A549 (cell line): ENCODE measurements at regions not wholly inside any gene's neighbourhood (a gene's known extent, or its start where the extent isn't known, plus 50 kb on each side); places are given as distances from the start of the nearest gene placed in this dataset.

Experiments
- ATAC-seq, 2 experiments: fragments of 200-7000 bp in 1 of 2; fragments of >200 bp in 1 of 2; cut with Nextera tagmentation in 1 of 2; cut with Tn5 transposase in 1 of 2; 3 replicates each; pipeline versions ENCODE4 v1.8.0 to v1.9.1; 2018 to 2020; ENCODE audit warnings: mild to moderate bottlenecking in 1 of 2, moderate library complexity in 1 of 2
- CTCF ChIA-PET: fragments of 300-600 bp; sonication (Branson Sonifier 250); formaldehyde crosslinking; extraction: SDS; loops from one replicate; lab custom pipeline; 2021; ENCODE audit warnings: antibody characterized with exemption, inconsistent platforms; lab: Yijun Ruan, JAX
- POLR2A ChIA-PET: fragments of 350-600 bp; formaldehyde crosslinking; extraction: SDS; loops from one replicate; lab custom pipeline; 2021; ENCODE audit warnings: antibody characterized with exemption, inconsistent platforms; lab: Yijun Ruan, JAX
- DNase-seq, 2 experiments: peaks; one replicate each; pipeline versions ENCODE4 v3.0.0 to v3.0.0-alpha.2; 2011 to 2016; ENCODE audit warnings: low read depth in 1 of 2, low spot score in 1 of 2
- FAIRE-seq: peaks from 2 replicates; lab custom pipeline; 2011; peaks lifted over from hg19 to GRCh38; lab: Jason Lieb, UNC
- H3K27ac ChIP-seq, 2 experiments: fragments of >200 bp; sonication (Bioruptor Twin); formaldehyde crosslinking; 3 replicates each; pipeline ENCODE4 v1.5.1; 2016 to 2017
- H3K4me1 ChIP-seq: fragments of >200 bp; sonication (Bioruptor Twin); formaldehyde crosslinking; 3 replicates; pipeline ENCODE4 v1.6.1; 2016
- H3K4me2 ChIP-seq: fragments of >200 bp; sonication (Bioruptor Twin); formaldehyde crosslinking; 3 replicates; pipeline ENCODE4 v1.6.1; 2016
- H3K4me3 ChIP-seq: fragments of >200 bp; sonication (Bioruptor Twin); formaldehyde crosslinking; 3 replicates; pipeline ENCODE4 v1.5.1; 2016
- H3K9me3 ChIP-seq: fragments of >200 bp; sonication (Bioruptor Twin); formaldehyde crosslinking; 3 replicates; pipeline ENCODE4 v1.6.1; 2016
- CBX2 ChIP-seq: fragments of 200-600 bp; sonication (generic); IDR thresholded peaks from 2 replicates; pipeline ENCODE4 v1.6.1; 2016; ENCODE audit warnings: low read depth, mild to moderate bottlenecking, borderline replicate concordance
- CBX8 ChIP-seq: fragments of 200-600 bp; sonication (generic); IDR thresholded peaks from 2 replicates; pipeline ENCODE4 v1.6.1; 2016
- CHD2 ChIP-seq: fragments of 150-350 bp; IDR thresholded peaks from 2 replicates; pipeline ENCODE4 v1.6.1; 2014; ENCODE audit warnings: low read length; ENCODE audit not compliant: partially characterized antibody
- EHF ChIP-seq: fragments of 250-450 bp; sonication (Bioruptor Pico); IDR thresholded peaks from 2 replicates; pipeline ENCODE4 v1.5.0; 2020; ENCODE audit warnings: mild to moderate bottlenecking
- EHMT2 ChIP-seq: fragments of 200-600 bp; sonication (generic); IDR thresholded peaks from 2 replicates; pipeline ENCODE4 v1.6.1; 2016; ENCODE audit warnings: antibody characterized with exemption, low read depth, mild to moderate bottlenecking, moderate library complexity
- FOSB ChIP-seq: fragments of 250-450 bp; sonication (Bioruptor Pico); IDR thresholded peaks from 2 replicates; pipeline ENCODE4 v1.5.0; 2020; ENCODE audit warnings: mild to moderate bottlenecking, moderate library complexity
- HEYL ChIP-seq: fragments of 250-450 bp; sonication (Bioruptor Pico); IDR thresholded peaks from 2 replicates; pipeline ENCODE4 v1.8.0; 2021; ENCODE audit warnings: mild to moderate bottlenecking, moderate library complexity
- HOXA7 ChIP-seq: fragments of 250-450 bp; sonication (Bioruptor Pico); IDR thresholded peaks from 2 replicates; pipeline ENCODE4 v1.5.0; 2020; ENCODE audit warnings: mild to moderate bottlenecking, moderate library complexity
- JUNB ChIP-seq: fragments of >200 bp; sonication (Bioruptor Twin); formaldehyde crosslinking; IDR thresholded peaks from 2 replicates; pipeline ENCODE4 v1.6.1; 2016
- KDM5A ChIP-seq: fragments of 200-600 bp; sonication (generic); IDR thresholded peaks from 2 replicates; pipeline ENCODE4 v1.6.1; 2016; ENCODE audit warnings: antibody characterized with exemption, mild to moderate bottlenecking
- MAFK ChIP-seq: fragments of 450-650 bp; IDR thresholded peaks from 2 replicates; pipeline ENCODE4 v1.6.1; 2014; ENCODE audit not compliant: partially characterized antibody
- MAZ ChIP-seq: fragments of 150-350 bp; IDR thresholded peaks from 2 replicates; pipeline ENCODE4 v1.6.1; 2014; ENCODE audit warnings: antibody characterized with exemption, low read depth, low read length, borderline replicate concordance
- MYC ChIP-seq: IDR thresholded peaks from 2 replicates; pipeline ENCODE4 v1.6.1; 2012; ENCODE audit warnings: mild to moderate bottlenecking, inconsistent platforms, low read length, improper control_type of control experiment, borderline replicate concordance
- NPAS2 ChIP-seq: fragments of 250-450 bp; sonication (Bioruptor Pico); IDR thresholded peaks from 2 replicates; pipeline ENCODE4 v1.8.0; 2022; ENCODE audit warnings: mild to moderate bottlenecking, moderate library complexity, borderline replicate concordance
- NR3C1 ChIP-seq: fragments of >200 bp; sonication (Bioruptor Twin); formaldehyde crosslinking; IDR thresholded peaks from 3 replicates; pipeline ENCODE4 v1.6.1; 2017
- POLR2AphosphoS2 ChIP-seq: conservative IDR thresholded peaks from 2 replicates; pipeline ENCODE4 v1.6.1; 2012; ENCODE audit warnings: low read length, improper control_type of control experiment, inconsistent platforms
- RAD21 ChIP-seq, 2 experiments: fragments of >200 bp in 1 of 2; sonication (Bioruptor Twin) in 1 of 2; formaldehyde crosslinking in 1 of 2; IDR thresholded peaks in 1 of 2; conservative IDR thresholded peaks in 1 of 2; 2 replicates in 1 of 2; 3 replicates in 1 of 2; pipeline ENCODE4 v1.6.1; 2012 to 2018; ENCODE audit warnings: inconsistent platforms in 1 of 2
- RARB ChIP-seq: fragments of 250-450 bp; sonication (Bioruptor Pico); IDR thresholded peaks from 2 replicates; pipeline ENCODE4 v1.8.0; 2021; ENCODE audit warnings: mild to moderate bottlenecking, moderate library complexity
- TFCP2L1 ChIP-seq: fragments of 250-450 bp; sonication (Bioruptor Pico); IDR thresholded peaks from 2 replicates; pipeline ENCODE4 v1.5.0; 2021; ENCODE audit warnings: mild to moderate bottlenecking
- ZC3H11A ChIP-seq: fragments of 450-650 bp; IDR thresholded peaks from 2 replicates; pipeline ENCODE4 v1.6.1; 2014; ENCODE audit warnings: antibody characterized with exemption, mild to moderate bottlenecking
- ZNF302 ChIP-seq: fragments of 250-450 bp; sonication (Bioruptor Pico); IDR thresholded peaks from 2 replicates; pipeline ENCODE4 v1.9.0; 2021; ENCODE audit warnings: inconsistent platforms, mild to moderate bottlenecking, moderate library complexity
- WGBS: methylation state at CpG from one replicate; pipeline ENCODE4 v1.1.6; 2017; ENCODE audit errors: missing lambda C conversion rate; 5-methylcytosine and 5-hydroxymethylcytosine counted together
- TF ChIP-seq, protein P1 (sequence below): fragments of 450-650 bp; IDR thresholded peaks from 2 replicates; pipeline ENCODE4 v1.6.1; 2014; ENCODE audit warnings: antibody characterized with exemption
- TF ChIP-seq, protein P2 (sequence below): fragments of 250-450 bp; sonication (Bioruptor Pico); IDR thresholded peaks from 2 replicates; pipeline ENCODE4 v1.5.0; 2021; ENCODE audit warnings: mild to moderate bottlenecking, moderate library complexity, borderline replicate concordance
- TF ChIP-seq, protein P3 (sequence below): fragments of 250-450 bp; sonication (Bioruptor Pico); IDR thresholded peaks from 2 replicates; pipeline ENCODE4 v1.5.0; 2020; ENCODE audit warnings: low read depth, mild to moderate bottlenecking, moderate library complexity
- TF ChIP-seq, protein P4 (sequence below): fragments of >200 bp; sonication (Bioruptor Twin); formaldehyde crosslinking; IDR thresholded peaks from 3 replicates; pipeline ENCODE4 v1.5.1; 2016

DNA sequence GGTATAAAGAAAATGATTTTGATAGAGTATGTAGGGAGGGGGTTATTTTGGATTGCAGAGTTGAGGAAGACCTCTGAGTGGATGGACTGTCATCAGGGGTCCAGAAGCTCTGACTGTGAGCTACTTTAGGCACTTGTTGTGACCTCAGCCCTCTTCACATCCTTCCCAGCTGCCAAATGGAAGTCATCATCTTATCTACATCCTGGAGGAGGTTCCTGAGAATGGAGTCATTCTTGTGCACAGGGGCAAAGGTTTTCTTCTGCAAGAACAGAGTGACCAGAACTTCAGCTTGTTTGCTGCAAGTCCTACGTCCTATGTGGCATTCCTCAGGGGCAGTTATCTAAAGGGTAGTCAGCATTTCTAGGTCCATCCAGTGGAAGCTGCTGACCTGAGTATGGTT, 393.8 kb downstream of the AASDHPPT start:
- no peak for FAIRE-seq

DNA sequence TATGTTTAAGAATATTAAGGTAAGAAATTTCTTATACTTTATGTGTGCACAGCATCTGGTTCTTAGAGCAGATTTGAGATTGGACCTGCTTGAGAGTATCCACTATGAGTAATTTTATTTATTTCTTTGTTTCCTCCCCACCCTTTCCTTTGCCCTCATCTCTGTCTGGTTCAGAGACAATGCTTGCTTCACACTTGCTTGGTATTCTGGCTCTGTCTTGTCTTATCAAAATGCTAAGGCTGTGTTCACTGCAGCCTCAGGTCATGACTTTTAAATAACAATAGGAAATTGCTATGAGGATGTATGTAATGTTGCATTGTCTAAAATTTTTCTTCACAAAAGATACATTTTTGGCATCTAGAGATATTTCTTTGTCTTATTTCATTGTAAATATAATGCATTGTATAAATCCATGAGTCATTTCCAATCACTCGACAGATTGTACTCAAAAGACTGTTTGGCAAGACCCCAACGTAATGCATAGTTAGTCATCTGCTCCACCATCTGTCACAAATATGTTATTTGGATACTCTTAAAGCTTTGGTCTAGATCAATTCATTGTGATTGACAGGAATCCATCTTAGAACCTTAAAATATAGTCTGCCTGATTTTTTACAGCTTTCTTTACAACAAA, 395.7 kb downstream of the AASDHPPT start:
- peaks cover 3% of the 10 kb centered on the region; the same call in 1 of the 3 replicates for H3K4me1 ChIP-seq
- no peak overlapping the region for H3K4me3 ChIP-seq
- H3K4me2 ChIP-seq: no peak overlapping the region
- 24% methylated on average over 2 of the region's 2 CpGs for WGBS
- FAIRE-seq (no peak), DNase-seq (no peak), ATAC-seq (no peak)
- no peaks in the 10 kb centered on the region; the same call in 2 of the 3 replicates for H3K9me3 ChIP-seq
- H3K27ac ChIP-seq: no peak overlapping the region
- ChIA-PET POLR2A (no interaction called here), CTCF (no interaction called here)
- TF ChIP-seq, protein P1, sequence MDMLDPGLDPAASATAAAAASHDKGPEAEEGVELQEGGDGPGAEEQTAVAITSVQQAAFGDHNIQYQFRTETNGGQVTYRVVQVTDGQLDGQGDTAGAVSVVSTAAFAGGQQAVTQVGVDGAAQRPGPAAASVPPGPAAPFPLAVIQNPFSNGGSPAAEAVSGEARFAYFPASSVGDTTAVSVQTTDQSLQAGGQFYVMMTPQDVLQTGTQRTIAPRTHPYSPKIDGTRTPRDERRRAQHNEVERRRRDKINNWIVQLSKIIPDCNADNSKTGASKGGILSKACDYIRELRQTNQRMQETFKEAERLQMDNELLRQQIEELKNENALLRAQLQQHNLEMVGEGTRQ: no peak
- no peak for TF ChIP-seq CBX8
- TF ChIP-seq JUNB: no peak
- no peak for TF ChIP-seq RARB (CRISPR knock-in tag)

More for the DNA sequence above, 393.8 kb downstream of the AASDHPPT start:
- ChIA-PET POLR2A (no interaction called here), CTCF (no interaction called here)
- Histone ChIP-seq H3K9me3 (no peaks in the 10 kb centered on the region; the same call in 2 of the 3 replicates), H3K27ac (no peak overlapping the region), H3K4me1 (peaks cover 12% of the 10 kb centered on the region), H3K4me3 (no peak overlapping the region), H3K4me2 (no peak overlapping the region)
- TF ChIP-seq MAZ: no peak
- no peak for TF ChIP-seq ZC3H11A
- TF ChIP-seq, protein P2, sequence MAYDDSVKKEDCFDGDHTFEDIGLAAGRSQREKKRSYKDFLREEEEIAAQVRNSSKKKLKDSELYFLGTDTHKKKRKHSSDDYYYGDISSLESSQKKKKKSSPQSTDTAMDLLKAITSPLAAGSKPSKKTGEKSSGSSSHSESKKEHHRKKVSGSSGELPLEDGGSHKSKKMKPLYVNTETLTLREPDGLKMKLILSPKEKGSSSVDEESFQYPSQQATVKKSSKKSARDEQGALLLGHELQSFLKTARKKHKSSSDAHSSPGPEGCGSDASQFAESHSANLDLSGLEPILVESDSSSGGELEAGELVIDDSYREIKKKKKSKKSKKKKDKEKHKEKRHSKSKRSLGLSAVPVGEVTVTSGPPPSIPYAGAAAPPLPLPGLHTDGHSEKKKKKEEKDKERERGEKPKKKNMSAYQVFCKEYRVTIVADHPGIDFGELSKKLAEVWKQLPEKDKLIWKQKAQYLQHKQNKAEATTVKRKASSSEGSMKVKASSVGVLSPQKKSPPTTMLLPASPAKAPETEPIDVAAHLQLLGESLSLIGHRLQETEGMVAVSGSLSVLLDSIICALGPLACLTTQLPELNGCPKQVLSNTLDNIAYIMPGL: no peak
- no peak for TF ChIP-seq TFCP2L1 (CRISPR knock-in tag)
- TF ChIP-seq, protein P3, sequence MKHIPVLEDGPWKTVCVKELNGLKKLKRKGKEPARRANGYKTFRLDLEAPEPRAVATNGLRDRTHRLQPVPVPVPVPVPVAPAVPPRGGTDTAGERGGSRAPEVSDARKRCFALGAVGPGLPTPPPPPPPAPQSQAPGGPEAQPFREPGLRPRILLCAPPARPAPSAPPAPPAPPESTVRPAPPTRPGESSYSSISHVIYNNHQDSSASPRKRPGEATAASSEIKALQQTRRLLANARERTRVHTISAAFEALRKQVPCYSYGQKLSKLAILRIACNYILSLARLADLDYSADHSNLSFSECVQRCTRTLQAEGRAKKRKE (CRISPR knock-in tag): no peak
- no peak for TF ChIP-seq KDM5A
- no peak for TF ChIP-seq RARB (CRISPR knock-in tag)
- TF ChIP-seq, protein P4, sequence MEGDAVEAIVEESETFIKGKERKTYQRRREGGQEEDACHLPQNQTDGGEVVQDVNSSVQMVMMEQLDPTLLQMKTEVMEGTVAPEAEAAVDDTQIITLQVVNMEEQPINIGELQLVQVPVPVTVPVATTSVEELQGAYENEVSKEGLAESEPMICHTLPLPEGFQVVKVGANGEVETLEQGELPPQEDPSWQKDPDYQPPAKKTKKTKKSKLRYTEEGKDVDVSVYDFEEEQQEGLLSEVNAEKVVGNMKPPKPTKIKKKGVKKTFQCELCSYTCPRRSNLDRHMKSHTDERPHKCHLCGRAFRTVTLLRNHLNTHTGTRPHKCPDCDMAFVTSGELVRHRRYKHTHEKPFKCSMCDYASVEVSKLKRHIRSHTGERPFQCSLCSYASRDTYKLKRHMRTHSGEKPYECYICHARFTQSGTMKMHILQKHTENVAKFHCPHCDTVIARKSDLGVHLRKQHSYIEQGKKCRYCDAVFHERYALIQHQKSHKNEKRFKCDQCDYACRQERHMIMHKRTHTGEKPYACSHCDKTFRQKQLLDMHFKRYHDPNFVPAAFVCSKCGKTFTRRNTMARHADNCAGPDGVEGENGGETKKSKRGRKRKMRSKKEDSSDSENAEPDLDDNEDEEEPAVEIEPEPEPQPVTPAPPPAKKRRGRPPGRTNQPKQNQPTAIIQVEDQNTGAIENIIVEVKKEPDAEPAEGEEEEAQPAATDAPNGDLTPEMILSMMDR: no peak
- TF ChIP-seq JUNB: no peak
- TF ChIP-seq HEYL (CRISPR knock-in tag): no peak
- TF ChIP-seq HOXA7 (CRISPR knock-in tag): no peak
- no peak for ATAC-seq
- WGBS: 46% methylated on average over 1 of the region's 1 CpG
- DNase-seq: no peak

DNA sequence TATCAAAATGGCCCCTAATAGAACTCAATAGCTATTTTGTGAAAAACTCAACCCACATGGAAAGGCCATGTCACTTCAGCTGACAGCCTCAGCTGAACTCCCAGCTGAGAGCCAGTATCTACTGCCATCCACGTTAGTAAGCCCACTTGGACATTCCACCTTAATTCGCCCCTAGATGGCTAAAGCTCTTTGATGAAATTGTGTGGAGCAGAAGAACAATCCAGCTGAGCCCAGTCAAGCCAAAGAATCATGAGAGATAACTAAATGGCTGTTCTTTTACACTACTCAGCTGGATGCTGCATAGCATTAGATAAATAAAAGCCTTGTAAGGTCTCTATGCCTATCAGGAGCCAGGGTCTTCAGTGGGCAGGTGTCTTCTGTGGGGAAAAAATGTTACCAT, 396.8 kb downstream of the AASDHPPT start:
- no peaks in the 10 kb centered on the region; the same call in 2 of the 3 replicates for H3K9me3 ChIP-seq
- DNase-seq (no peak), ATAC-seq (no peak), FAIRE-seq (no peak)
- CTCF ChIA-PET: no interaction called here
- no peaks in the 10 kb centered on the region for H3K4me1 ChIP-seq
- no peak overlapping the region for H3K27ac ChIP-seq
- H3K4me2 ChIP-seq: no peak overlapping the region
- H3K4me3 ChIP-seq: no peak overlapping the region
- 29% methylated on average over 2 of the region's 2 CpGs for WGBS
- POLR2A ChIA-PET: no interaction called here
- TF ChIP-seq EHMT2: no peak
- TF ChIP-seq POLR2AphosphoS2: no peak
- TF ChIP-seq NPAS2: no peak
- no peak for TF ChIP-seq EHF (CRISPR knock-in tag)
- TF ChIP-seq CBX2: no peak
- no peak for TF ChIP-seq NR3C1
- no peak for TF ChIP-seq RAD21 (conservative IDR thresholded peaks at IDR 0.05 in 1 of 2, IDR thresholded peaks at IDR 0.05 in 1 of 2)
- TF ChIP-seq FOSB (CRISPR knock-in tag): no peak
- no peak for TF ChIP-seq HEYL (CRISPR knock-in tag)
- TF ChIP-seq RARB (CRISPR knock-in tag): no peak
- TF ChIP-seq KDM5A: no peak
- TF ChIP-seq MYC: no peak
- TF ChIP-seq MAFK: no peak
- no peak for TF ChIP-seq CBX8
- no peak for TF ChIP-seq ZNF302 (CRISPR knock-in tag)
- TF ChIP-seq CHD2: no peak
